Liver (tissue), 3 donors: ENCODE measurements at regions not wholly inside any gene's neighbourhood (a gene's known extent, or its start where the extent isn't known, plus 50 kb on each side); places are given as distances from the start of the nearest gene placed in this dataset.

Source experiments
- CTCF ChIP-seq: fragments of 150-350 bp; IDR thresholded peaks from 2 replicates; pipeline ENCODE4 v1.5.1; 2017; ENCODE audit warnings: improper control_type of control experiment, low read depth, low read length; ENCODE audit not compliant: missing input control
- EGR1 ChIP-seq, 2 donors: IDR thresholded peaks; 2 replicates each; pipeline ENCODE4 v1.6.1; 2016 to 2018; ENCODE audit warnings: antibody characterized with exemption in 2 of 2, low read depth in 2 of 2
- GABPA ChIP-seq, 2 donors: IDR thresholded peaks in 1 of 2; conservative IDR thresholded peaks in 1 of 2; 2 replicates each; pipeline ENCODE4 v1.6.1; 2016; ENCODE audit warnings: antibody characterized with exemption in 2 of 2, mild to moderate bottlenecking in 1 of 2, moderate library complexity in 1 of 2
- HNF4A ChIP-seq, 2 donors: conservative IDR thresholded peaks; 2 replicates each; pipeline ENCODE4 v1.6.1; 2016; ENCODE audit warnings: antibody characterized with exemption in 2 of 2, mild to moderate bottlenecking in 2 of 2
- HNF4G ChIP-seq: IDR thresholded peaks from 2 replicates; pipeline ENCODE4 v1.6.1; 2016; ENCODE audit warnings: antibody characterized with exemption
- MAX ChIP-seq: IDR thresholded peaks from 2 replicates; pipeline ENCODE4 v1.6.1; 2016; ENCODE audit warnings: antibody characterized with exemption
- REST ChIP-seq: IDR thresholded peaks from 2 replicates; pipeline ENCODE4 v1.6.1; 2016; ENCODE audit warnings: antibody characterized with exemption, mild to moderate bottlenecking
- RXRA ChIP-seq, 2 donors: IDR thresholded peaks; 2 replicates each; pipeline ENCODE4 v1.6.1; 2017 to 2018; ENCODE audit warnings: antibody characterized with exemption in 2 of 2, mild to moderate bottlenecking in 1 of 2
- SP1 ChIP-seq: IDR thresholded peaks from 2 replicates; pipeline ENCODE4 v1.6.1; 2018; ENCODE audit warnings: antibody characterized with exemption, mild to moderate bottlenecking
- YY1 ChIP-seq: IDR thresholded peaks from 2 replicates; pipeline ENCODE4 v1.6.1; 2016; ENCODE audit warnings: antibody characterized with exemption, mild to moderate bottlenecking
- ZBTB33 ChIP-seq: IDR thresholded peaks from 2 replicates; pipeline ENCODE4 v1.6.1; 2016; ENCODE audit warnings: antibody characterized with exemption
- donor health status: healthy.
- donor health status: healthy.

- no peak for TF ChIP-seq CTCF
- TF ChIP-seq YY1 = no peak
- no peak for TF ChIP-seq RXRA (IDR thresholded peaks at IDR 0.05)
- no peak for TF ChIP-seq MAX
- no peak for TF ChIP-seq GABPA (IDR thresholded peaks at IDR 0.05 in 1 of 2, conservative IDR thresholded peaks at IDR 0.05 in 1 of 2)
- TF ChIP-seq HNF4G = no peak
- TF ChIP-seq HNF4A (conservative IDR thresholded peaks at IDR 0.05) = no peak
- no peak for TF ChIP-seq SP1
- no peak for TF ChIP-seq REST
- TF ChIP-seq ZBTB33 = no peak
- no peak for TF ChIP-seq EGR1 (IDR thresholded peaks at IDR 0.05; ENCODE audit: low read depth in 2 of 2)
These were observed 418.1 kb downstream of the ADGRL2 start for GRCh38 chr1:82218846-82219245.
